Keratinocyte (primary cell): ENCODE measurements at regions not wholly inside any gene's neighbourhood (a gene's known extent, or its start where the extent isn't known, plus 50 kb on each side); places are given as distances from the start of the nearest gene placed in this dataset.

Source experiments
- DNase-seq: peaks from one replicate; pipeline ENCODE4 v3.0.0-alpha.2; 2011; ENCODE audit warnings: low read depth, missing footprints, low spot score
- FAIRE-seq: peaks from 2 replicates; lab custom pipeline; 2011; peaks lifted over from hg19 to GRCh38; lab: Jason Lieb, UNC
- H2AFZ ChIP-seq: 2 replicates; pipeline ENCODE4 v1.6.0; 2012; ENCODE audit warnings: low read length, control low read depth, inconsistent platforms; ENCODE audit not compliant: control insufficient read depth
- H3K27ac ChIP-seq: 2 replicates; pipeline ENCODE4 v1.5.1; 2011; ENCODE audit warnings: low read length; ENCODE audit not compliant: control insufficient read depth, insufficient read depth
- H3K27me3 ChIP-seq: 3 replicates; pipeline ENCODE4 v1.6.0; 2011; ENCODE audit warnings: low read length; ENCODE audit not compliant: control insufficient read depth, insufficient read depth; ENCODE audit errors: extremely low read depth
- H3K36me3 ChIP-seq, 2 experiments: 2 replicates in 1 of 2; 3 replicates in 1 of 2; pipeline ENCODE4 v1.5.1; 2011; ENCODE audit warnings: low read length in 2 of 2, mild to moderate bottlenecking in 1 of 2; ENCODE audit not compliant: control insufficient read depth in 2 of 2, insufficient read depth in 2 of 2; ENCODE audit errors: extremely low read depth in 1 of 2
- H3K4me1 ChIP-seq: 3 replicates; pipeline ENCODE4 v1.5.1; 2011; ENCODE audit warnings: low read length; ENCODE audit not compliant: control insufficient read depth, insufficient read depth; ENCODE audit errors: extremely low read depth
- H3K4me2 ChIP-seq: 3 replicates; pipeline ENCODE4 v1.6.0; 2011; ENCODE audit warnings: low read depth, low read length; ENCODE audit not compliant: control insufficient read depth, insufficient read depth; ENCODE audit errors: extremely low read depth
- H3K4me3 ChIP-seq, 3 experiments: fragments of 200-600 bp in 1 of 3; sonication (generic) in 1 of 3; 2 replicates in 2 of 3; 3 replicates in 1 of 3; pipeline ENCODE4 v1.5.1; 2011 to 2016; ENCODE audit warnings: low read length in 3 of 3, mild to moderate bottlenecking in 3 of 3, control low read depth in 2 of 3, inconsistent platforms in 1 of 3, low read depth in 1 of 3, mixed read lengths in 1 of 3, mixed run types in 1 of 3, moderate library complexity in 1 of 3; ENCODE audit not compliant: control insufficient read depth in 2 of 3, insufficient read depth in 2 of 3; ENCODE audit errors: extremely low read depth in 1 of 3
- H3K79me2 ChIP-seq: 2 replicates; pipeline ENCODE4 v1.6.0; 2012; ENCODE audit warnings: low read length; ENCODE audit not compliant: control insufficient read depth, insufficient read depth
- H3K9ac ChIP-seq: 3 replicates; pipeline ENCODE4 v1.6.0; 2011; ENCODE audit warnings: low read length; ENCODE audit not compliant: control insufficient read depth, insufficient read depth; ENCODE audit errors: extremely low read depth
- H3K9me1 ChIP-seq: 3 replicates; pipeline ENCODE4 v1.6.0; 2011; ENCODE audit warnings: low read length; ENCODE audit not compliant: control insufficient read depth, insufficient read depth; ENCODE audit errors: extremely low read depth
- H3K9me3 ChIP-seq: 2 replicates; pipeline ENCODE4 v1.5.1; 2012; ENCODE audit warnings: low read depth, low read length; ENCODE audit not compliant: control insufficient read depth
- H4K20me1 ChIP-seq: 3 replicates; pipeline ENCODE4 v1.6.0; 2011; ENCODE audit warnings: low read length; ENCODE audit not compliant: control insufficient read depth, insufficient read depth; ENCODE audit errors: extremely low read depth
- EZH2 ChIP-seq: IDR thresholded peaks from one replicate; pipeline ENCODE4 v1.6.1; 2012; ENCODE audit warnings: inconsistent platforms, mild to moderate bottlenecking, low read length, moderate library complexity
- dilution Hi-C: fragments of 300-500 bp; cut with MboI; formaldehyde crosslinking; loops from one replicate; pipeline ENCODE4 v1.7.0; 2020; ENCODE audit warnings: low sequenced_read_pairs; ENCODE audit not compliant: extremely low pct_ligation_motif_present
- TF ChIP-seq, protein P1 (sequence below), 3 experiments: IDR thresholded peaks in 1 of 3; conservative IDR thresholded peaks in 1 of 3; optimal IDR thresholded peaks in 1 of 3; 2 replicates in 2 of 3; 3 replicates in 1 of 3; pipeline versions ENCODE3 to v1.5.1; 2011; ENCODE audit warnings: low read length in 3 of 3, mild to moderate bottlenecking in 3 of 3, moderate library complexity in 2 of 3, control low read depth in 1 of 3, inconsistent platforms in 1 of 3; ENCODE audit not compliant: insufficient read depth in 2 of 3; ENCODE audit errors: extremely low read depth in 1 of 3

- no peaks in the 10 kb centered on the region for H4K20me1 ChIP-seq
- TF ChIP-seq EZH2, result no peak
- TF ChIP-seq, protein P1, sequence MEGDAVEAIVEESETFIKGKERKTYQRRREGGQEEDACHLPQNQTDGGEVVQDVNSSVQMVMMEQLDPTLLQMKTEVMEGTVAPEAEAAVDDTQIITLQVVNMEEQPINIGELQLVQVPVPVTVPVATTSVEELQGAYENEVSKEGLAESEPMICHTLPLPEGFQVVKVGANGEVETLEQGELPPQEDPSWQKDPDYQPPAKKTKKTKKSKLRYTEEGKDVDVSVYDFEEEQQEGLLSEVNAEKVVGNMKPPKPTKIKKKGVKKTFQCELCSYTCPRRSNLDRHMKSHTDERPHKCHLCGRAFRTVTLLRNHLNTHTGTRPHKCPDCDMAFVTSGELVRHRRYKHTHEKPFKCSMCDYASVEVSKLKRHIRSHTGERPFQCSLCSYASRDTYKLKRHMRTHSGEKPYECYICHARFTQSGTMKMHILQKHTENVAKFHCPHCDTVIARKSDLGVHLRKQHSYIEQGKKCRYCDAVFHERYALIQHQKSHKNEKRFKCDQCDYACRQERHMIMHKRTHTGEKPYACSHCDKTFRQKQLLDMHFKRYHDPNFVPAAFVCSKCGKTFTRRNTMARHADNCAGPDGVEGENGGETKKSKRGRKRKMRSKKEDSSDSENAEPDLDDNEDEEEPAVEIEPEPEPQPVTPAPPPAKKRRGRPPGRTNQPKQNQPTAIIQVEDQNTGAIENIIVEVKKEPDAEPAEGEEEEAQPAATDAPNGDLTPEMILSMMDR (optimal IDR thresholded peaks at IDR 0.05 in 1 of 3, IDR thresholded peaks at IDR 0.05 in 1 of 3, conservative IDR thresholded peaks at IDR 0.05 in 1 of 3; ENCODE audit: extremely low read depth in 1 of 3, insufficient read depth in 2 of 3, low read length in 3 of 3), result no peak
- no peak overlapping the region for H3K4me3 ChIP-seq
- no peaks in the 10 kb centered on the region for H3K27me3 ChIP-seq
- no peaks in the 10 kb centered on the region for H3K9me1 ChIP-seq
- dilution Hi-C loops, result no loop called here
- H3K4me1 ChIP-seq, result no peaks in the 10 kb centered on the region
- no peaks in the 10 kb centered on the region for H3K79me2 ChIP-seq
- H3K9me3 ChIP-seq, result no peaks in the 10 kb centered on the region
- H3K36me3 ChIP-seq, result no peaks in the 10 kb centered on the region
- H3K4me2 ChIP-seq, result no peak overlapping the region
- H2AFZ ChIP-seq, result no peak overlapping the region
- no peak overlapping the region for H3K27ac ChIP-seq
- no peak overlapping the region for H3K9ac ChIP-seq
- FAIRE-seq (no peak), DNase-seq (no peak)
Measured at GRCh38 chr18:40072761-40073160, 1882.3 kb upstream of the PIK3C3 start.

- TF ChIP-seq EZH2, result no peak
- TF ChIP-seq, protein P1 (optimal IDR thresholded peaks at IDR 0.05 in 1 of 3, IDR thresholded peaks at IDR 0.05 in 1 of 3, conservative IDR thresholded peaks at IDR 0.05 in 1 of 3; ENCODE audit: extremely low read depth in 1 of 3, insufficient read depth in 2 of 3, low read length in 3 of 3), result no peak
- Histone ChIP-seq H3K9me3 (no peaks in the 10 kb centered on the region), H3K79me2 (no peaks in the 10 kb centered on the region), H2AFZ (no peak overlapping the region), H4K20me1 (no peaks in the 10 kb centered on the region), H3K36me3 (no peaks in the 10 kb centered on the region), H3K4me3 (no peak overlapping the region), H3K27me3 (no peaks in the 10 kb centered on the region), H3K9me1 (no peaks in the 10 kb centered on the region), H3K4me1 (no peaks in the 10 kb centered on the region), H3K9ac (no peak overlapping the region), H3K4me2 (no peak overlapping the region), H3K27ac (no peak overlapping the region)
- no peak for DNase-seq
- dilution Hi-C loops, result no loop called here
- no peak for FAIRE-seq
Measured at GRCh38 chr18:40066368-40066767, 1888.7 kb upstream of the PIK3C3 start.
